GM23248 (cell line): ENCODE measurements at regions not wholly inside any gene's neighbourhood (a gene's known extent, or its start where the extent isn't known, plus 50 kb on each side); places are given as distances from the start of the nearest gene placed in this dataset.

Source experiments
- EZH2 ChIP-seq: fragments of 200-600 bp; sonication (generic); IDR thresholded peaks from 2 replicates; pipeline ENCODE4 v1.6.1; 2018; ENCODE audit warnings: antibody characterized with exemption, mild to moderate bottlenecking; ENCODE audit not compliant: insufficient read depth, poor library complexity, severe bottlenecking
- EZH2phosphoT487 ChIP-seq: fragments of 200-600 bp; sonication (generic); IDR thresholded peaks from 2 replicates; pipeline ENCODE4 v1.6.1; 2018; ENCODE audit warnings: antibody characterized with exemption, moderate library complexity, mild to moderate bottlenecking, low read depth; ENCODE audit not compliant: insufficient read depth

DNA sequence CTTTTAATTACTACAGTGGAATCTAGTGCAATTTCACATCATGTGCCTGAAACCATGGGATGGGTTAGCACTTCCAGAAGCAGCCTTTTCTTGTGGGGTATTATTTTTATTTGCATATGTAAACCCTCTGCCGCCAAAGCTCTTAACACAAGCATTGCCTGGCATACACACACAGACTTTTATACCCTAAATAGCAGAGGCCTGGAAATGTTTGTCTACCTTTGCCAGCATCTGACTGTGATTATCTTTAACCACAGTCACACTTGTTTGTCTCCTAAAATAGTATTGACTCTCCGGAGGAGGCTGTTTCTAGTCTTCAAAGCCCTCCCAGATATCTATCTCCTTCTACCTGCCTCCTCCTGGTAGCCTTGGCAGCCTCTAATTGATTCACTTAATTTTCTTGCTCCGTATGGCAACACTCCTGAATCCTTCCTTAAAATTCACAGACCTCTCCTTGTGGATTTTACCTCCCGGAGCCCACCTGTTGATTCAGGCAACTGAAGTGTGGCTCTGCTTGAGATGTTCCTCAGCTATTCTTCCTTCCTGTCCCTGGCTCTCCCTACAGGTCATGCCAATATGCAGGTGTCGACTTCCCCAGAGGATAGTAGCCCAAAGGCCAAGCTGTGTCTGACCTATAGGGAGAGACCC is 127.1 kb upstream of the UMPS start:
- TF ChIP-seq EZH2 = no peak
- no peak for TF ChIP-seq EZH2phosphoT487
